Esophagus mucosa (tissue), 1 donor: ENCODE measurements at regions not wholly inside any gene's neighbourhood (a gene's known extent, or its start where the extent isn't known, plus 50 kb on each side); places are given as distances from the start of the nearest gene placed in this dataset.

Experiments
- ATAC-seq: fragments of 200-7000 bp; cut with Tn5 transposase; one replicate; pipeline ENCODE4 v1.9.1; 2020
- donor health status: DM: yes; HTN: yes; CAD: no.

DNA sequence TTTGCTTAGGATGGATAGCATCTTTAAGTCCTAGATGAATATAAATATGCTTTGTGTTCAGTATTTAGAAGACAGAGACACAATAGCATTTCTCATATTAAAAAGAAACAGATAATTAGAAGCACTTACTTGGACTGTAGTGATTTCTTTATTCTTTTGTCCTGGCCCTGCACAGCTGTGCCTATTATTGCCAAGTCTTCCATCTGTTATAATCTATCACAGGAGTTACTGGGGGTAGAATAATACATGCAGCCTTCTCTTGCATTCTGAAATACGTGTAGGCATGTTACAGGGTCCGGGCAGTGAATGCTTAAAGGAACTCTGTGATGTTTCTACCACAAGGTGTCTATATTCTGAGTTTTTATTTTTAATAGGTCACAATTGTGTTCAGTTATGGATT is 461.5 kb upstream of the COBL start:
- ATAC-seq, result no peak

DNA sequence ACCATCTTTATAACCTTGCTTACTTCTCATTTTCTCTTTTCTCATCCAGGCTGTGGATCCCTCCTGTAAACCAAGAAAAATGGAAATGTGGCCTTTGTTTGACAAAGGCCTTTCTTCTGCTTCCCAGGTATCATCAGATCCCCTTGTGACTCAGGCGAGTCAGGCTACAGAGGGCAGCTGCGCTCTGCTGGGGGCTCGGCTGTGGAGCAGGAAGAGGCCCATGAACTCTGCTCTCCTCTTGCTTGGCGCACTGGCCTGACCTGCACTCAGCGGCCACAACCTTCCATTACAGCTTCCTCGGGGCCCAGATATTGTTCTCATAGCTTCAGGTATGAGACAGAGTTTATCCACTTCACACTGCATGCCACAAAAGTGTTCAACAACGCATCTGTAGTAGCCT is 457.6 kb upstream of the COBL start:
- no peak for ATAC-seq

- no peak for ATAC-seq
These were observed 455.6 kb upstream of the COBL start for GRCh38 chr7:51772190-51772589.

DNA sequence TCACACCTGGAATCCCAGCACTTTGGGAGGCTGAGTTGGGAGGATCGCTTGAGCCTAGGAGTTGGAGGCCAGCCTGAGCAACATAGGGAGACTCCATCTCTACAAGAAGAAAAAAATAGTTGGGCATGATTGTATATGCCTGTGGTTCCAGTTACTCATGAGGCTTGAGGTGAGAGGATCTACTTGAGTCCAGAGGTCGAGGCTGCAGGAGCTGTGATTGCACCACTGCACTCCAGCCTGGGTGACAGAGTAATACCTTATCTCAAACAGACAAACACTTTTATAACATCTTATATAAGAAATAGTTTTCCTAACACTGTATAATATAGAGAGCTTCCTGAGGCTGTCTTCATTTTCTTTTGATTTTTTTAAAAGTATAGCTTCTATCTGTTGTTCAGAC is 448.4 kb upstream of the COBL start:
- ATAC-seq, result no peak

- ATAC-seq, result no peak
These were observed 443.4 kb upstream of the COBL start for GRCh38 chr7:51759985-51760384.

GRCh38 chr7:51757960-51758359 is 441.4 kb upstream of the COBL start:
- no peak for ATAC-seq

DNA sequence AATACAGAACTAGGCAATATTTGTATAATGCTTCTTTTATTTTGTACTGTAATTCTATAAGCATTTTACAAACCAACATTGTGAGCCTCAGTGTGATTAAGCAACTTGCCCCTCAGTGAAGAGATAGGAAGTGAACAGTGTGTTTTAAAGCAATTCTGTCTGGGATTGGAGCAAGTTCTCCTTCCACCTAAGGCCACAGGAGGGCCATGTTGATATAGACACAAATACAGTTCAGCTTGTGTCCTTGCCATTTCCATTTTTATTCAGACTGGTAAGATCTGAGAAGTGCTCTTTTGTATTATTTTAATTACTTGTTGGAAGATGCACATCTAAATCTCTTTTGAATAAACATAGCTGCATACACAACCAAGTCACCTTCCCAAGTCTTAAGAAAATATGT is 416.3 kb upstream of the COBL start:
- ATAC-seq, result no peak

GRCh38 chr7:51732116-51732515 is 415.5 kb upstream of the COBL start:
- ATAC-seq, result no peak

DNA sequence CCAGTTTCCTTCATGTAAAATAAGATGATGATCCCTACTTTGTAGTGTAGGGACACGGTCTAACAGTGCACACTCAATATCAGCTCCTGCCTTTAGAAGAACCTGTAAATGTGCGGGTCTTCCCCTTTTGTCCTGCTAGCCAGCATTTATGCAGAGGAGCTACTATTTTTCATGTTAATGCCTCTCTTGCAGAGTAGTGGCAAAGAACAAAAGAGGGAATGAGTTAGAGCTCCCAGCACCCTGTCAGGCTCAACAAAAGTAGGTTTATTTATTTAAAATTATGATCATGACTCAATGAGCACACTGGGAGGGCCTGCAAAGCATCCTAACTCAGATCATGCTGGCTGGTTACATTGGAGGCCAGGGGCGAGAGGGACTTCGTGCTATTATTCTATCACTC is 414.5 kb upstream of the COBL start:
- no peak for ATAC-seq

DNA sequence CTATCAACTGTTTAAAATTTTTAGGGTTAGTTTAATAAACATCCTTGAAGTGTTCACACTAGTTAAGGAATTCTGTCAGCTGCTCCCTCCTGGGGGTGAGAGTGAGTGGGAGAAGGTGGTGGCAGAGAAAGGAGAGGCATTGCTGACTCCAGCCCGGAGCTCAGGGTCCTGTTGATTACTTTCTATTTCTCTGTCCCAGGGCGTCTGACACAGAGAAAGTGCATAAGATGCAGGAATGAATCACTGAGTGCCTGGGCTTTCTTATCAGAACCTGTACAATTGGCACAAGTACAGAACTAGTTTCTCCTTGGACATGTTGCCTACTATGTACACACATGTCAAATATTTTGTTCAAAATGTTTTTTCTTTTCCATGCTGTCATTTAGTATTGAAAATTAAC is 410.8 kb upstream of the COBL start:
- ATAC-seq, result no peak

- ATAC-seq, result no peak
These were observed 390.2 kb upstream of the COBL start for GRCh38 chr7:51706851-51707250.

GRCh38 chr7:51705701-51706100 is 389.1 kb upstream of the COBL start:
- ATAC-seq, result no peak

DNA sequence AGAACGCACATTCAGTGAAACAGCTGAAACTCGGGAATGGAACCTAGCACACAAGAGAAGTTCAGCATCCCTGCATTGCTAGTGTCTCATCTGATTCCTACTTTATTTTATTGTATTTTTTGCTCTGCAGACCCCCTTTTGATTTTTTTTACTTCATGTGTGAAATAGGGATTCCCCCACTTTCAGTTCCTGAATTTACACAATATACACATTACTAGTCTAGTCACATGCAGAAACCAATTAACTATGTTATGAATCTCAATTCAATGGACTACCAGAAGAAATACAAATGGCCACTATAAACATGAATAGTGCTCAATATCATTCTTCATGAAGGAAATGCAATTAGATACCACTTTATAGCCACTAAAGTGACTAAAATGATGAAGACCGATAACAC is 386.1 kb upstream of the COBL start:
- ATAC-seq, result no peak

- no peak for ATAC-seq
These were observed 385.3 kb upstream of the COBL start for GRCh38 chr7:51701935-51702334.

- no peak for ATAC-seq
These were observed 384.1 kb upstream of the COBL start for GRCh38 chr7:51700593-51701215.

DNA sequence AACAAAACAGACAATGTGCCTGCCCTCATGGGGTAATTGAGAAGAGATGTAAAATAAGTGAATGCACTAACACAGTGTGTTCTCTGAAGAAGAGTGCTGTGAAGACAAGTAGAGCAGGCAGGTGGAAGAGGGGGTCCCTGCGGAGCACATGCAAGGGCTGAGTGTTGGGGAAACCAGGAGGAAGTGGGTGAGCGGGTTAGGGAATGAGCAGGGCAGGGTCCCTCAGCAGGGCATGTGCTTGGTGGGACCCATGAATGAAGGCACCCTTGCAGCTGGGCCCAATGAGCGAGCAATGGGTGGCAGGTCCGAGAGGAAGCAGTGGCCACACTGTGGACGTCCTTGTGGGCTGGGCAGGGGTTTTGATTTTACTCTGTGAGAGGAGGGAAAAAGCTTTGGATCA is 376.6 kb upstream of the COBL start:
- no peak for ATAC-seq

- no peak for ATAC-seq
These were observed 372.9 kb upstream of the COBL start for GRCh38 chr7:51689547-51689946.

DNA sequence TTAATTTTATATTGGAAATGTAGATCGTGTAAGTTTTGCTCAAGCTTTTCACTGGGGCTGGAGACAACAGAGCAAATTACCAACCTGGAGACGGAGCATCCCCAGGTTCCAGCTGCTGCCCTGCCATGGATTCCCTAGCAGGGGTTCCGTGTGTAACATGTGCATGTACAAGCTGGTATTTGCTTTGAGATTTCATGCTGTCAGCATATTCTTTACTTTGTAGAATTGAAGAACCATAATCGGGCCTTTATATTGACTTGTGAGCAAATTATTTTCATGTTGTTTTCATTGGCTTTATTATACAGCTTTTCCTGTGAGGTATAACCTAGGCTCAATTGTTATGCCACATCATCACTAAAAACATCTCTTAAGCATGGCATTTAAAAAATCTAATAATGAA is 369.2 kb upstream of the COBL start:
- ATAC-seq, result no peak

- ATAC-seq, result no peak
These were observed 364.2 kb upstream of the COBL start for GRCh38 chr7:51680594-51681399.

DNA sequence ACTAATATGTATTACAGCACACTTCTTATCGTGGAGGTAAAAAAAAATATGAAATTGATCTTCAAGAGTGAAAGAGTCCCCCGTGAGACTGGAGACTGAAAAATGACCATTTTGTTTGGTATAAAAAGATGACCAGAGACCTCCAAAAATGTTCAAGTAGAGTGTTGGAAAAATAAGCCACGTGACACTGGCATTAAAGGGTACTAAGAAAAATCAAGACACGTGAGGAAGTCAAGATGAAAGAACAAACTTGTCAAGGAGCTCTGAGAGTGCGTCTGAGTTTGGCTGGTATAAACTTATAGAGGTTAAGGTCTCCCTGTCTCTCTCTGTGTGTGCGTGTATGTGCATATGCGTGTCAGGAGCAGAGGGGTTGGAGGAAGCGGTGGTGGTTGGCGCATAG is 362.7 kb upstream of the COBL start:
- no peak for ATAC-seq

DNA sequence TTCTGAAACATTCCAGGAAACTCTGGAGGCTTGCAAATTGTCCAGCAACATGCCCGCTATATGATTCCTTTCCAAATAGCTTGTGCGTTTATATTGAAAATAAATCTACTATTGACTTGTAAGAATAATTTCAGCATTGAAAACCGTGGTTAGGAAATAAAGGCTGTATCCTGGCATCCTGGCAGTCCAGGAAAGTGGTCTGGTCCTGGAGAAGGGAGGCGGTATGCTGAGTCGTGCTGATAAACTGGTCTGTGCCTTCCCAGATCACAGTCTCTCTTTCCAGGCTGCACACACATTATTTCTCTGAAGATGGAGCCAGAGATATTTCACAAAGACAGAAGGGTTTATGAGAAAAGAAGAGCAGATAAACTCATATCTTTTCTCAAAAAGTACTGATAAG is 350.1 kb upstream of the COBL start:
- no peak for ATAC-seq

DNA sequence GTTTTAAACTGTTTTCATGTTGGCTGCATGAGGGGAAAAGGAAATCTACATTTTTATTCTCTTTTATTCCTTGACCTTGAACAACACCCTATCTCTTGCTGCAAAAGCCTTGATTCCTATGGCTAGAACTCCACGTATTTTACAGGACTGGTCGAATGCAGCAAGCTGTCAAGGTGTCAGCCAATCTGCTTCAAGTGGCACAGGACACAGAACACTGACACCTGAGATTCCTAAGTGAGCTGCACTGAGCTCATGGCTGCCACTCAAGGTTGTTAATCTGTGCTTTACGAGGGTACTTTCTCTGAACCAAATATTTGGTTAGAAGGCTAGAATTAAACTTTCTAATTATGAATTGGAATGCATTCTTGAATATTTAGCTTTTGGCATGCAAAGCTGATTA is 349.7 kb upstream of the COBL start:
- ATAC-seq, result no peak

GRCh38 chr7:51665045-51665780 is 348.6 kb upstream of the COBL start:
- ATAC-seq, result no peak

DNA sequence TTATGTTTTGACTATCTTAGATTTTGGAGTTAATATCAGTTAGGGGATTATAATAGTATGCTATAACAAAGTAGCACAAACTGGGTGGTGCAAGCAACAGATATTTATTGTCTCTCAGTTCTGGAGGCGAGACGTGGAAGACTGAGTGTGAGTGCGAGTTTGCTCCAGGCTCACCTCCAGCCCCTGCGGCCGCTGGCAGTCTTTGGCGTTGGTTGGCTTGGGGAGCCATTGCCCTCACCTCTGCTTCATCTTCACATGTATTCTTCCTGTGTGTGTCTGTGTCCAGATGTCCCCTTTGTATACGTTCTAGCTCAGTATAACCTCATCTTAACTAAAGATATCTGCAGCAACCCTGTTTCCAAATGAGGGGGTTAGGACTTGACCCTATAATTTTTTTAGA is 343.9 kb upstream of the COBL start:
- ATAC-seq, result no peak
